HCT116 (cell line): ENCODE measurements at regions not wholly inside any gene's neighbourhood (a gene's known extent, or its start where the extent isn't known, plus 50 kb on each side); places are given as distances from the start of the nearest gene placed in this dataset.

Experiments
- ATAC-seq: fragments of 200-7000 bp; cut with Tn5 transposase; 2 replicates; pipeline ENCODE4 v1.9.1; 2020; ENCODE audit warnings: mild to moderate bottlenecking, moderate library complexity
- BruUV-seq: library from RNA; stranded (reverse); fragments of 400-500 nt; replicated peaks from 2 replicates; lab custom pipeline; 2021; lab: Mats Ljungman, UMichigan
- CTCF ChIA-PET: fragments of 300-600 bp; sonication (Branson Sonifier 250); formaldehyde crosslinking; loops from one replicate; lab custom pipeline; 2021; ENCODE audit warnings: antibody characterized with exemption; lab: Charles Lee
- POLR2A ChIA-PET: fragments of 300-600, 350-600 bp; sonication (Branson Sonifier 250); formaldehyde crosslinking; loops from one replicate; lab custom pipeline; 2021; ENCODE audit warnings: antibody characterized with exemption; lab: Charles Lee
- RAD21 ChIA-PET, 2 experiments: fragments of 300-600 bp; sonication (Branson Sonifier 250); formaldehyde crosslinking; loops; one replicate each; lab custom pipeline; 2023; ENCODE audit warnings: low total read pairs in 2 of 2; ENCODE audit not compliant: uncharacterized antibody in 2 of 2, unreplicated experiment in 2 of 2, low non-redundant PET in 1 of 2; lab: Charles Lee
- DNase-seq: peaks from one replicate; pipeline ENCODE4 v3.0.0-alpha.2; 2010; ENCODE audit warnings: low read depth, low spot score
- H2AFZ ChIP-seq: fragments of 200-600 bp; shearing (Covaris generic), sonication (generic); 2 replicates; pipeline ENCODE4 v1.6.1; 2017; ENCODE audit warnings: low read depth, mixed run types, mixed read lengths, antibody characterized with exemption, low read length; ENCODE audit not compliant: poor library complexity, severe bottlenecking
- H3K27ac ChIP-seq: 2 replicates; pipeline ENCODE4 v1.5.1; 2012; ENCODE audit warnings: low read depth, low read length
- H3K27me3 ChIP-seq: fragments of 200-600 bp; sonication (generic); 2 replicates; pipeline ENCODE4 v1.6.1; 2016; ENCODE audit warnings: mixed run types, low read length, mixed read lengths; ENCODE audit not compliant: insufficient read depth
- H3K36me3 ChIP-seq, 2 experiments: fragments of 200-500 bp in 1 of 2; fragments of 200-600 bp in 1 of 2; sonication (Bioruptor generic) in 1 of 2; sonication (generic) in 1 of 2; 2 replicates each; pipeline versions ENCODE4 v1.5.1 to v1.6.1; 2014 to 2016; ENCODE audit warnings: low read length in 2 of 2, inconsistent platforms in 1 of 2, mixed read lengths in 1 of 2, mixed run types in 1 of 2; ENCODE audit not compliant: insufficient read depth in 2 of 2, control insufficient read depth in 1 of 2
- H3K4me1 ChIP-seq, 2 experiments: fragments of 200-600 bp in 1 of 2; sonication (generic) in 1 of 2; 2 replicates each; pipeline versions ENCODE4 v1.5.1 to v1.6.1; 2012 to 2017; ENCODE audit warnings: low read length in 2 of 2, inconsistent platforms in 1 of 2, mild to moderate bottlenecking in 1 of 2, mixed read lengths in 1 of 2, mixed run types in 1 of 2, moderate library complexity in 1 of 2; ENCODE audit not compliant: insufficient read depth in 2 of 2, control insufficient read depth in 1 of 2
- H3K4me2 ChIP-seq: fragments of 200-600 bp; sonication (generic); 2 replicates; pipeline ENCODE4 v1.6.1; 2017; ENCODE audit warnings: mixed run types, low read length, mixed read lengths
- H3K4me3 ChIP-seq, 2 experiments: fragments of 200-600 bp in 1 of 2; sonication (generic) in 1 of 2; replicated peaks in 1 of 2; 2 replicates each; pipeline ENCODE4 v1.5.1; 2011 to 2016; ENCODE audit warnings: low read length in 2 of 2, control low read depth in 1 of 2, low read depth in 1 of 2, mild to moderate bottlenecking in 1 of 2, mixed read lengths in 1 of 2, mixed run types in 1 of 2
- H3K79me2 ChIP-seq: fragments of 200-600 bp; sonication (generic); 2 replicates; pipeline ENCODE4 v1.6.1; 2017; ENCODE audit warnings: mild to moderate bottlenecking, mixed run types, low read length, moderate library complexity, mixed read lengths; ENCODE audit not compliant: insufficient read depth
- H3K9ac ChIP-seq: fragments of 200-600 bp; sonication (generic); 2 replicates; pipeline ENCODE4 v1.6.1; 2016; ENCODE audit warnings: low read length, mixed read lengths
- H3K9me2 ChIP-seq: fragments of 200-600 bp; sonication (generic), shearing (Covaris generic); 2 replicates; pipeline ENCODE4 v1.6.1; 2017; ENCODE audit warnings: mixed run types, mild to moderate bottlenecking, moderate library complexity; ENCODE audit not compliant: insufficient read depth
- H3K9me3 ChIP-seq, 2 experiments: fragments of 200-500 bp in 1 of 2; fragments of 200-600 bp in 1 of 2; sonication (Bioruptor generic) in 1 of 2; sonication (generic) in 1 of 2; 2 replicates each; pipeline ENCODE4 v1.6.1; 2014 to 2017; ENCODE audit warnings: low read length in 2 of 2, mixed read lengths in 2 of 2, inconsistent platforms in 1 of 2, low read depth in 1 of 2, mild to moderate bottlenecking in 1 of 2, mixed run types in 1 of 2, moderate library complexity in 1 of 2; ENCODE audit not compliant: control insufficient read depth in 1 of 2, insufficient read depth in 1 of 2
- H4K20me1 ChIP-seq: fragments of 200-600 bp; sonication (generic), shearing (Covaris generic); 2 replicates; pipeline ENCODE4 v1.6.1; 2017; ENCODE audit warnings: mixed run types, mild to moderate bottlenecking, moderate library complexity; ENCODE audit not compliant: insufficient read depth
- ATF3 ChIP-seq: IDR thresholded peaks from 2 replicates; pipeline ENCODE4 v1.6.1; 2012
- CBX3 ChIP-seq: IDR thresholded peaks from 2 replicates; pipeline ENCODE4 v1.6.1; 2012; ENCODE audit warnings: low read depth
- CEBPB ChIP-seq: IDR thresholded peaks from 2 replicates; pipeline ENCODE4 v1.6.1; 2012; ENCODE audit warnings: low read depth
- CTCF ChIP-seq, 3 experiments: fragments of 200-600 bp in 1 of 3; sonication (generic) in 1 of 3; IDR thresholded peaks in 2 of 3; conservative IDR thresholded peaks in 1 of 3; 2 replicates each; pipeline ENCODE4 v1.5.1; 2012 to 2017; ENCODE audit warnings: low read depth in 2 of 3, low read length in 2 of 3, antibody characterized with exemption in 1 of 3, borderline replicate concordance in 1 of 3, control low read depth in 1 of 3, mild to moderate bottlenecking in 1 of 3, mixed read lengths in 1 of 3, mixed run types in 1 of 3, moderate library complexity in 1 of 3; ENCODE audit not compliant: insufficient read depth in 1 of 3
- EZH2 ChIP-seq: fragments of 200-600 bp; sonication (generic); IDR thresholded peaks from 2 replicates; pipeline ENCODE4 v1.6.1; 2017; ENCODE audit warnings: antibody characterized with exemption, mixed run types
- JUND ChIP-seq: IDR thresholded peaks from 2 replicates; pipeline ENCODE4 v1.6.1; 2012
- POLR2AphosphoS5 ChIP-seq: IDR thresholded peaks from 2 replicates; pipeline ENCODE4 v1.6.1; 2011; ENCODE audit warnings: mild to moderate bottlenecking, low read depth, low read length, moderate library complexity
- RAD21 ChIP-seq: IDR thresholded peaks from 2 replicates; pipeline ENCODE4 v1.6.1; 2012; ENCODE audit warnings: low read depth, mild to moderate bottlenecking
- REST ChIP-seq: IDR thresholded peaks from 2 replicates; pipeline ENCODE4 v1.6.1; 2012; ENCODE audit warnings: low read depth
- SRF ChIP-seq: IDR thresholded peaks from 2 replicates; pipeline ENCODE4 v1.6.1; 2012; ENCODE audit warnings: low read depth
- TCF7L2 ChIP-seq: IDR thresholded peaks from 2 replicates; pipeline ENCODE4 v1.7.0; 2011; ENCODE audit warnings: borderline replicate concordance, inconsistent platforms; ENCODE audit not compliant: insufficient read depth, insufficient read length; ENCODE audit errors: extremely low read depth
- intact Hi-C: fragments of 100-400 bp; cut with micrococcal nuclease; formaldehyde crosslinking; loops from 2 replicates; pipeline ENCODE4 v1.10.0; 2022

- no TSS peak for BruUV-seq
- no peaks in the 10 kb centered on the region for H3K9me2 ChIP-seq
- CTCF ChIA-PET = no interaction called here
- H3K9me3 ChIP-seq = no peaks in the 10 kb centered on the region
- no peak overlapping the region for H3K4me2 ChIP-seq
- no peak for ATAC-seq
- H3K27ac ChIP-seq = no peak overlapping the region
- no peaks in the 10 kb centered on the region for H3K36me3 ChIP-seq
- TF ChIP-seq EZH2 = no peak
- TF ChIP-seq CTCF (IDR thresholded peaks at IDR 0.05 in 2 of 3, conservative IDR thresholded peaks at IDR 0.05 in 1 of 3; ENCODE audit: borderline replicate concordance in 1 of 3, insufficient read depth in 1 of 3, low read depth in 2 of 3, low read length in 2 of 3) = no peak
- no peak for TF ChIP-seq ATF3
- RAD21 ChIA-PET = no interaction called here
- no peaks in the 10 kb centered on the region for H3K4me1 ChIP-seq
- H3K4me3 ChIP-seq = no peak overlapping the region
- no peaks in the 10 kb centered on the region for H3K79me2 ChIP-seq
- H3K27me3 ChIP-seq = peaks cover 22% of the 10 kb centered on the region
- DNase-seq = no peak
- POLR2A ChIA-PET = no interaction called here
- intact Hi-C loops = no loop called here
- no peaks in the 10 kb centered on the region for H4K20me1 ChIP-seq
- H2AFZ ChIP-seq = no peak overlapping the region
- no peak overlapping the region for H3K9ac ChIP-seq
These were observed 290.2 kb downstream of the ETS1 start for GRCh38 chr11:128297091-128297651.

DNA sequence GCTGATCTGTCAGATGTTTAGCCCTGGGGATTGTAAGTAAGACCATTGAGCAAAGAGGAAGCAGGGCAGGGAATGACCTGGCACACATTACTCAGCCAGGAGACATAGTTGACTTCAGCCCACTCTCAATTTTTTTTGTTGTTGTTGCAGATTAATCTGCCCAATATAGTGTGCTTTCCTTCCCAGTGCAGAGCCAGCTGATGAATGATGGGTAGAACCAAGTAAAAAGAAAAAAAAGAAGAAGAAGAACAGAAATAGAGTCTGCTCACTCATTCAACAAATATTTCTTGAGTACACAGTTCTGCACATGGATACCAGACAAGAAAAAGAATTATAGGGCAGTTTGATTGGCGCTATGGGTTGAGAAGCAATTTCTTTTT, 292.7 kb downstream of the ETS1 start:
- Histone ChIP-seq H4K20me1 (no peaks in the 10 kb centered on the region), H3K27ac (no peak overlapping the region), H3K9ac (no peak overlapping the region), H3K4me3 (no peak overlapping the region), H3K9me3 (no peaks in the 10 kb centered on the region), H2AFZ (no peak overlapping the region), H3K4me1 (no peaks in the 10 kb centered on the region), H3K9me2 (no peaks in the 10 kb centered on the region), H3K36me3 (no peaks in the 10 kb centered on the region), H3K79me2 (no peaks in the 10 kb centered on the region), H3K4me2 (no peak overlapping the region), H3K27me3 (peaks cover 32% of the 10 kb centered on the region; the same call in 1 of the 2 replicates)
- ATAC-seq = no peak
- RAD21 ChIA-PET = interaction anchor here in 1 of 2 experiments (1.2 kb wide), 1 partner anchor 338 kb away, joined by 3 read pairs; no protein-coding TSS in a partner anchor
- DNase-seq = no peak
- TF ChIP-seq TCF7L2 = no peak
- no peak for TF ChIP-seq EZH2
- TF ChIP-seq SRF = no peak
- no peak for TF ChIP-seq ATF3
- no peak for TF ChIP-seq JUND
- TF ChIP-seq RAD21 = no peak
- no peak for TF ChIP-seq CEBPB
- no peak for TF ChIP-seq POLR2AphosphoS5
- TF ChIP-seq CBX3 = no peak
- no peak for TF ChIP-seq REST
- TF ChIP-seq, all 23 proteins: peak for 0
- ChIA-PET POLR2A (no interaction called here), CTCF (no interaction called here)
- BruUV-seq = no TSS peak
- intact Hi-C loops = loop anchor here (5.0 kb wide), 1 partner anchor 538 kb away; no protein-coding TSS in a partner anchor
